Stimulated activated CD4-positive, alpha-beta T cell treated with anti-CD3 and anti-CD28 coated beads, Interleukin-2, amount 100 ng/mL, for 24 hours (primary cell): ENCODE measurements at regions not wholly inside any gene's neighbourhood (a gene's known extent, or its start where the extent isn't known, plus 50 kb on each side); places are given as distances from the start of the nearest gene placed in this dataset.

Experiments
- DNase-seq, 2 donors: peaks; one replicate each; pipeline ENCODE4 v3.0.0-alpha.2; 2020

DNA sequence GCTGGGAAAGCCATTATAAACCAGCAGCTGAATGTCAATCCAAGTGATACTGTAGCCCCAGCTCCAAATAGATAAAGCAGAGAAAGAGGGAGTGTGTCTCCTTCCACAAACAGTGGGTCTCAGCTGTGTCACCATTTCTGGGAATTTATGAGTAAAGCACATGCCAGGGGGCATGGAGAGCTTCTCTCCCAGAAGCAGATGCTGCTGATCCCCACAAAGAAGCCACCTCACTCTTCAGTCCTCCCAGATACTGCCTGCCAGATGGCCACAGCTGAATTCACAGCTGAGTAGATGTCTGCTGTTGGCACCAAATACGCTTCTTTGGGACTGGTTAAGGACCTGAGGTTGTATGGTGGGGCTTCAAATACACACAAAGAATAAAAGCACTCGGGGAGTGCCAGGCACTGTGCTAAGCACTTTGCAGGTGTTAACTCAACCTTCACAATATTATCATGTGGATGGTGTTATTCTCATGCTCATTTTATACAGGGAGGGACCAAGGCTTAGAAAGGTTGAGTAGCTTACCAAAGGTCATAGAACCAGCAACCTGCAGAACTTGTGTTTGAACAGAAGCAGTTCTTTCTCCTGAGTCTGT, 298.3 kb downstream of the CDH11 start:
- DNase-seq: no peak

DNA sequence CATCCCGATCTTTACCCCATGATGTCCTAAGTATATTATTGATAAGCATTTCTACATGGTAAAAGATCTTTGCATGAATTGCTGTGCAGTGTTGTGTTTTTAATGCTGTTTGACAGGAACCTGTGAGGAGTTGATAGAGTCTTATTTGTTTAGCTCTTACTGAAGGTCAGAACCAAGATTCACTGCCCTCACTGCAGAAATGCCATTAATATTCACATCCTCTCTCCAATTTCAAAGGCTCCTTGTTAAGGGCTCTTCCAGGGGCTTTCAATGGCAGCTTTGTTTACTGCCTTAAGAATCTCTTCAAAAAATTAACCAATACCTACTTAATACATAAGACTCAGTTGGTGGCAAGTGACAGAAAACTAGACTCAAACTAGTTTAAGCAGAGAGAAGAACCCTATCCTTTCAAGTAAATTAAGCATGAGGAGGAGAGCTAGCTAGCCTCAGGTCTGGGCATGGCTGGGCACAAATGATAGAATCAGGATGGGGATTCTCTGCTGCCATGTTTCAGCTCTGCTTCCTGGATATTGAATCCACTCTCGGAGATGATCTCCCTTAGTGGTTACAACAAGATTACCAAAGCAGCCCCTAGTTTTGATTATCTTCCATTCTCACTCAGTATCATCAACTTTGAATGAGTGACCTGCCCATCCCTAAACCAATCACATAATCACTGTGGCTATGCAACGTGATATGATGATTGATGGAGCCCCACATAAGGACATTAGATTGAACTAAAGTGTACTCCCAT, 311.8 kb downstream of the CDH11 start:
- DNase-seq: no peak

DNA sequence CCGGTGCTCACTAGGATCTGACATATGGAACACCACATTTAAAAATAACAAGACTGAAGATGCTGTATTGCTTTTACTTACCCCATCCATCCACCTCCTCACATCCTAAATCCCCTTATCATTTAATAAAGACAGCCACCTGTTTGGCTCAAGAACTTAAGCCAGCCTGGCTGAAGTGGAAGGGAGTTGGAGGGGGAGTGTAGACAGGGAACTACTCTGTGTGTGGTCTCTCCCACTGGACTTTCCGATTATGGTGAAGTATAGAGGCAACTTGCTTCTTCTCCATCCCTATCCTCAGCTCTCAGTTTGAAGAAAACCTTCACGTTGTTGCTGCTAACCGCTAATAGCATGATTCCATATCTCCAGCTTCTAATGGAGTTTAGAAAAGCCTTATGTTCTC, 313.4 kb downstream of the CDH11 start:
- no peak for DNase-seq

DNA sequence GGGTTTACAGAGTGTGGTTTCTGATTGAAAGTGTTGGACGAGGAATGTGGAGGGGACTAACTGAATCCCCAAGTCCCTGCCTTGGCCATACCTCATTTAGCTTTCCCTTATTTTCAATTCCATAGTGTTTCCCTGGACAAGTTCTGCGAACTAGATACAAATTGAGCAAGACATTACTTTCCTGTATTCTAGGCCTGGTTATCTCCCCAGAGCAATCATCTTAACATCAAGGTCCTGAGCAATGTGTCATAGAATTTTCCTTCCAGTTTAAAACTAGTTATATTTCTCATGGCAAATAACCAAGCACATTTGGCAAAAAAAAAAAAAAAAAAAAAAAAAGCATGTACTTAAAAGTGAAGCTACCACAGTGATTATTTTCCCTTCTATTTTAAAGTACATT, 330.1 kb downstream of the CDH11 start:
- no peak for DNase-seq

DNA sequence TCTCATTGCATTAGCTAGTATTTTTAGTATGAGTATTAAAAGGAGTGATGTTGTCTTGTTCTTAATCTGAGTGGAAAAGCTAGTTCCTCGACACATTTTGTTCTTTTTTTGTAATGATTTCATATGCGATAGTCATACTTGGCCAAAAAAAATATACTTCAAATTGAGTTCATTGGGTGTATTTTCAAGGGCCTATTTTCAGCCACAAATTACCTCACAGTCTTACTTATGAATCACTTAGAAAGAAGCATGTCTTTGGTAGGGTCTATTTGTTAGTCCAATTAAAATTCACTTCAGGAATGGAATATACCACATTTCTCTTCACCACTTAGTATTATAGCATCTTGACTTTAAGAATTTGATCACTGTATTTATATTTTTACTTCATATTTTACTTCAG, 337.2 kb downstream of the CDH11 start:
- no peak for DNase-seq

DNA sequence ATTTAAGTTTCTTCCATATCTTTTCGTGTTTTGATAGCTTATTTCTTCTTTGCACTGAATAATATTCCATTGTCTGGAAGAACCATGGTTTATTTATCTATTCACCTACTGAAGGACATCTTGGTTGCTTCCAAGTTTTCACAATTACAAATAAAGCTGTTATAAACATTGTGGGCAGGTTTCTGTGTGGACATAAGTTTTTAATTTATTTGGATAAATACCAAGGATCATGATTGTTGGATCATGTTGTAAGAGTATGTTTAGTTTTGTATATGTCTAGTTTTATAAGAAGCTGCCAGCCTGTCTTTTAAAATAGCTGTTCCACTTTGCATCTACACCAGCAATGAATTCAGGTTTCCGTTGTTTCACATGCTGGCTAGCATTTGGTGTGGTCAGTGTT, 339.4 kb downstream of the CDH11 start:
- no peak for DNase-seq

DNA sequence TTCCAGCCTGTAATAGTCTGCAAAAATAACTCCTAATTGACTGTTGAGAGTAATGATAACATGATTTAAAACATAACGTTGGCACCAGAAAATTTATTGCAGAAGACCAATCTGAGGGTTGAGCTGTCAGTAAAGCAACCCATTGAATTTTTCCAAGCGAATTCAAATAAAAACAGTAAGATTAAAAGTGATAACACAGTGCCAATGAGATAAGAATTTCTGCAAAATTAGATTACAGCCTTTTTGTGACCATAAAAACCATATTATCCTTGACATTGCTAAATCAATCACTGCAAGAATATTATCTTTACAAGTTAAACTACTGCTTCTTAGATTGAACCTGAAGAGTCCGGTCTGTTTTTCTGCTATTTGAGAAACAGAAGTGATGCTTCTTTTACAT, 341.4 kb downstream of the CDH11 start:
- no peak for DNase-seq

DNA sequence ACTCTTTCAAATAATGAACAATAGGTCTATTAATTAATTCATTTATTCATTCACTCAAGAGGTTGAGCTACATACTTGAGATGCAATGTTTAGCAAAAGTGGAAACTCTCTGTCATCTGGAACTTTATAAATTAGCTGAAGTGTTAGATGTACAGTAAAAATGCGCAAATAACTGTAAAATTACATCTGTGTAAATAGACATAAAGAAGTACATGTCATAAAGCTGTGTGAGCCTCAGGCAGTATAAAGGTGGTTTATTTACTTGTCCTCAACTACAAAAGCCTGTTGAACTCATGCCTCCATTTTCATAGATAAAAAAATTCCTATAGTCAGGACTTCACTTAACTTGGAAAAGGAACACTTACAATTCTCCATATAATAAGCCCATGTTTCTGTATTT, 343.1 kb downstream of the CDH11 start:
- DNase-seq: no peak

DNA sequence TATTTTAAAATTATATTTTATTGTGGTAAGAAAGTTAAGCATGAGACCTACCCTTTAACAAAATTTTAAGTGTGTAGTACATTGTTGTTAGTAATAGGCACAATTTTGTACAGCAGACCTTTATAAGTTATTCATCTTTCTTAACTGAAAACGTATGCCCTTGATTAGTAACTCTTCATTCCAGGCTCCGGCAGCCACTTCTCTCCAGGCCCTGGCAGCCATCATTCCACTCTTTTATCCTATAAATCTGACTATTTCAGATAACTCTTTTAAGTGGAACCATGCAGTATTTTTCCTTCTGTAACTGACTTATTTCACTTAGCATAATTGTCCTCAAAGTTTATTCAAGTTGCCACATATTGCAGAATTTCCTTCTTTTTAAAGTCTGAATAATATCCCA, 348.2 kb downstream of the CDH11 start:
- DNase-seq: no peak

DNA sequence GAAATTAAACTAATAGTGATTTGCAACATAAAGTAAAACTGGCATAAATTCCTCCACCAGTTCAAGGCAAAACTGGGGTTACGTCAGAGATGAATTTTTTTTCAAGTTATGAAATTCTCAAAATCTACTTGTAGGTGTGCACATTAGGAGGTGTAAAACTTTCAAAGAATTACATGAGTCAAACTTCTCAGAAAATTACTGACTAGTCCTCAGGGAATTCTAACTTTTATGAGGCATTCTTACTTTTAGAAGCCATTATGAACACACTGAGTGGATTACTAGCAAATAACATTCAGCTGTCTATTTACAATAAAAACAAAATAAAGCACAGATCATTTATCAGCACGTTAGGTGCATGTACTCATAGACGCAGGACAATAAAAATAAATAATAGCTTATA, 348.7 kb downstream of the CDH11 start:
- DNase-seq: no peak

DNA sequence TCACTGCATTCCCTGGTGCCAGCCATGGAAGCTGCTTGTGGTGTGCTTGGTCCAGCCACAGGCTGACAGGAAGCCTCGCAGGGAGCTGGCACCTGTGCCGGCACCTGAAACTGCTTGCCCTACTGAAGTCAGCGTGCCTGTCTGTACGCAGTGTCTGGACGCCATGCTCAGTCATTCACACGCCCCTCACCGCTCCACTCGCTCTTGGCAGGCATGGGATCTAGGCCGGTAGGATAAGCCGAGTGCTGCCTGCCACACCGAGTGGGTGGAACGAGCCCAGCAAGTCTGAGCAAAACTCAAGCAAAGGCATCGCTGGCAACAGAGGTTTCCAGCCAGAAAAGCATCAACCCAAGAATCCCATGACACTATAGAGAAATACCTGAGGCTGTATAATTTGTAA, 350.6 kb downstream of the CDH11 start:
- DNase-seq: no peak

DNA sequence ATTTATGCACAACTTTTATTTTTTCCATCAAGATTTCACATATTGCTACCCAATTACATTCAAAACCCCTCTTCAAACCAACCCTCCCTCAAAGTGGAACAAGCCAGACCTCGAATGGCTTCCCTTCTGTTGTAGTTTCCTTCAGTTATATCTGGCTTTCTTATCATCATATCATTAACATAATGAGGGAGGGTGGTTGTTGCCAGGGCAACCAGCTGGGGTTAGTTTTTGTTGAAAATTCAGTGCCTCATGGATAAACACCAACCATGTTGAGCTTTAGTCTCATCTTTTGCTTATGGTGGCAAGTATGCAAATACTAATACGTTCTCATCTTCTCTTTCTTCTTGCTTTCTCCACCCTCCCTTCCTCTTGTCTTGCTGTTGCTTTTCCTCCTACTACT, 359.7 kb downstream of the CDH11 start:
- DNase-seq: no peak

DNA sequence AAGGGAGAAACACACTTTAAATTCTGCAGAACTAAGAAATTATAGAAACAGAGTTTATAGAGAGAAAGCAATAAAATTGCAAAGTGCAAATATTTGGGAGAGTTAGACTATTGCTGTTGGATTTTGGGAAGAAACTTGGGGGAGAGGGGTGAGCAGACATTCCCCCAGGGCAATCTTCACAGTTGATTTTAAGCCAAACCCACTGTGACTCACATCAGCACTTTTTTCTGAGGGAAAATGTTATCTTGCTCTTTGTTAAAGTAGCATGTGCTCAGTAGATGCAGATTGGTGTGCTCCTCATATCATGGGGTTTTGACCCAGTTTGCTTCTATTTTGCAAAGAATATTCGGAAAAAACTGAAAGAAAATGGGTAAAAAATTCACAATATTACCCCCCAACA, 367.6 kb downstream of the CDH11 start:
- DNase-seq: no peak

DNA sequence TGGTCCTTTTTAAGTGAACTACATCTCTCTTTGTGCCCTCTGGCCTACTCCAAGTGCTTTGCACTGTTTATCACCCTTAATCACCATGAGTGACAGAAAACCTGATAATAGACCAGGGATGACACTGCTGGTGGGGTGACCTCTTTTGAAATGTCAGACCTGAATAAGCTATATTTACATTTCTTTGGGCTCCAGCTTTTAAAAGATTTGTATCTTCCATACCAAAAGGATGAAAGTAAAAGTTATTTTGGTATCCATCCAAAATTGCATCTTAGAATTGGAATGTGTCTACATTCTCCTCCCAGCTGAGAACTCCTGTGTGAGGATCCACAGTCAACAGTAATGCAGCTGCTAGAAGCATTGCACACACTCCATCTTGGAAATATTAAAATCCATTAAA, 370.0 kb downstream of the CDH11 start:
- DNase-seq: no peak

DNA sequence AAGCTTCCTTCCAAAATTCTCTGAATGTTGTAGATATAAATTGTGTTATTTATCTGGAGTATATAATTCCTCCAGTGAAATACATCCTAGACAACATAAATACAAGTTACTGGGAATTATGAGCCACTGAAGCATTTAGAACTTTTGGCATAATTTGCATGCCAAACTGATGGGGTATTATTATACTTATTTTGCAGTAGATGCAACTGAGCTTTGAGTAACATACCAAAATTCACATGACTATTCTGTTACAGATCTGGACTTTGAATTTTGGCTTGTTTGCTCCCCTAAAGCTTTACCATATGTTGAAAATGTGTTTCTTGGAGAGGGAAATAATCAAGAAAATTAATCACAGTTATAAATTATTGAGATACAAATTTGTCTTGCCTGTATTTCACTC, 372.5 kb downstream of the CDH11 start:
- DNase-seq: no peak

DNA sequence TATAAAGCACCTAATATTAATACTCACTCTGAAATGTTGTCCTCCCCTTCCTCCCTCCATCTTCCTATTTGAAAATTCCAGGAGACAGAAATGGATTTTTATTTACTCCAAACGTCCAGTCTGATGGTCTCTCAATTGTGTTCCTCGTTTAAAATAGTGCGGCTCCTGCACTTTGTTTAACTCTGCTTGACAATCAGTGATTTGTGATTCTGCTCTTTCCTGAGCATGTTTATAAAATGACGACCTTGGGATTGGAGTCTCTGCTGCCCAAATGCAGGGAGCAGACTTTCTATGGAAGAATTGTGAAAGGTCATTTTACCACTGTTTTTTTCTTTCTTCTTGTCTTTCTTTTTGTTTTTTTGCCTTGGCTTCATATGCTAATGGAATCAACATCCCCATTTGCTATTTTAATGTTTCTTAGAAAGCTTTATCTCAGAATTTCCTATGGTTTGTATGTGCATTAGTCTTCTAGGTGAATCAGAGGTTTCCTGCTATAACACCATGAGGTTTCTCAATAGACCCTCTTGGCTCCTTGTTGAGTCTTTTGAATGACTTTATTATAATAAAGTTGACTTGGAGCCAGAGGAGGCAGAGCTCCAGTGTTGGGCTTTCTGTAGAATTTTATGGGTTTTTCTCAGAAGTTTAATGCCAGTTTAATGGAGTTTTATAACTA, 376.5 kb downstream of the CDH11 start:
- no peak for DNase-seq

DNA sequence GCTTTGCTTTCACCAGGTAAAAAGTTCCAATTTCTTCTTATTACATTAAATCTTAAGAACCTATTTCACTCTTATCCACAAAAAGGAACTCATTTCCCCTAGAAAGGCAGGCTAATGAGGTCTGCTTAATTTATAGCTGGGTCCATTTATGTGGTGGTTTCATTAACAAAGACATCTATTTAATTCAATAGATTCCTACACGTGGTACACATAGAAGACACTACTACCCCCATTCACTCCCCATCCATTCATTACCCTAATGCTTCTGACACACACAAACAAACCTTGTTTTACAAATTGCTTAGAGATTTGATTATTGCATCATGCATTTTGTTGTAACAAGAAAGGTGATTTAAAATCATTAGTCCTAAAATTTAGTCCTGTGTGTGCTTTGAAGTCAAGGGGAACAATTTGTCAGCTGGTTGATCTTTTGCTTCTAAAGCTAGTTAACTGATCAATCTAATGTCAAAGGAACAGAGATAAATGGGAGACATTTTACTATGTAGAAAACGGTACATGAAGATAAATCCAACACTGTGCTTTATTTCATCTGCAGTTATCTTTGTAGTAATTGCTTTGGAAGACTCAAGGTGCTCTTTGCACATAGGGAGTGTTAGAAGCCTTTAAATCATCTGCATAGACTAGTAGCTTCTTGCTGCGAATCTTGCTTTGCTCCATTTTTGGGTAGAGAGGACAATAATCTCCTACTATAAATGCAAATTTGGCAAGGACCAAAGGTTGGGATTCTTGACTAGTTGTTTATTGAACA, 379.2 kb downstream of the CDH11 start:
- no peak for DNase-seq

DNA sequence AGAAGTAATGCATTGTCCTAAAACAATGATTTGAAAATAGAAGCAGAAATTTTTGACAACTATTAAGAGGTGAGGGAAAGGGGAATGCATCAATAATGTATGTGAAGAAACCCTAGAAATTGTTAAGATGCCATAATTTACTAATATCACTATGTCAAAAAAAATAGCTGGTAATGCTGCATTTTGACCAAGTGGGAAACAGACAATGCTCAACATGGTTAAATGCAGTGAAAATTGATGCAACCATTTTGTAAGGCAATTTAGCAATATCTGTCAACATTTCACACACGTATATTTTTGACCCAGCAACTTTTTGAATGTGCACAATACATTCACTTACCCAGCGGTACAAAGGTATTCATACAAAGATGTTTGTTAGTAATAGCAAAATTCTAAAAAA, 381.6 kb downstream of the CDH11 start:
- no peak for DNase-seq

DNA sequence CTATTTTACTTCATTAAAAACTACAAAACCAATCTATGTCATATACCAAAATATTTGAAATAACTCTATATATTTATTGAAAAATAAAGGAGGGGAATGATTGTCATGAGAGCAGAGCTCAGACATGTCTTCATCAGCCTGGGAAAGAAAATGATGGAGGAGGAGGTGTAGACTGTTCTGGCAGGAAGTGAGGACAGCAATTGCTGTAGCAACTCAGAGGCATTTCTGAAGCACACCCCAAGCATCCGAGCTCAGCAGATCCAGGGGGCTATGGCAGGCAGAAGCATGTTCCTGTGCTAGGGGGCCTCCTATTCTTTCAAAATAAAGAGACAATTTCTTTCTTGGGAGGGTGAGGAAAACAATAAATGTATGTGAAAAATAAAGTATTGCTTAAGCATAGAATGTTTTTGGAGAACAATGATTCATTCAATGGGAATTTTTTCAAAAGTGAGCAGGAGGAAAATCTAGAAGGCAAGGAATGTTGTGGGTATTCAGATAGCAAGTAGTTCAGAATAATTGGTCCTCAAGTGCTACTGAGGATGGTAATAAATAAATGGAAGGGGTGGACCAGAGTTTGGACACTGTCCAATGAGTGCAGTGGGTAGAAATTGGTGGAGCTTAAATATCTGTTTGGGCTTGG, 383.4 kb downstream of the CDH11 start:
- no peak for DNase-seq

DNA sequence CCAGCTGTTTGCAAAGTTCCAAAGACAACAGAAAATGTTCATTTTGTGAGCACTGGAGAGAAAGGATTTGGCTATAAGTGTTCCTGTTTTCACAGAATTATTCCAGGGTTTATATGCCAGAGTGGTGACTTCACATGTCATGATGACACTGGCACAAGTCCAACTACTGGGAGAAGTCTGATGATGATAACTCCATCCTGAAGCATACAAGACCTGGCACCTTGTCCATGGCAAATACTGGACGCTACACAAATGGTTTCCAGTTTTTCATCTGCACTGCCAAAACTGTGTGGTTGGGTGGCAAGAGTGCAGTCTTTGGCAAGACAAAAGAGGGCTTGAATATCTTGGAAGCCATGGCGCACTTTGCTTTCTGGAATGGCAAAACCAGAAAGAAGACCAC, 385.0 kb downstream of the CDH11 start:
- DNase-seq: no peak

DNA sequence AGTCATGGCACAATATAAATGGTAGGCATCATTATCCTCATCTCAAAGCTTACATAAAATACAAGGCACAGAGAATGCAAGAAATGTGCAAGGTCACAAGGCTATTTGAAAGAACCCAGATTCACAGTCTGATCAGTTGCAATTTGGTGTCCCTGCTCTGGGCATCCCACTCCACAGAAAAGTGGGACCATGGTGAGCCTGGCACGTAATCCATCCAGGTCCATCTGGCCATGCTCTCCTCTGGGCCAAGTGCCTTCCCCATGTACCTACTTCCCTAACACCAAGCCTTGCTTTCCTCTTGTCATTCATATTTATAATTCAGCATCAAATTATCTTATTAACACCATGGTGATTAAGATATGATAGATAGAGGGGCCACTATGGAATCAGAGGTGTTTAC, 390.0 kb downstream of the CDH11 start:
- no peak for DNase-seq

DNA sequence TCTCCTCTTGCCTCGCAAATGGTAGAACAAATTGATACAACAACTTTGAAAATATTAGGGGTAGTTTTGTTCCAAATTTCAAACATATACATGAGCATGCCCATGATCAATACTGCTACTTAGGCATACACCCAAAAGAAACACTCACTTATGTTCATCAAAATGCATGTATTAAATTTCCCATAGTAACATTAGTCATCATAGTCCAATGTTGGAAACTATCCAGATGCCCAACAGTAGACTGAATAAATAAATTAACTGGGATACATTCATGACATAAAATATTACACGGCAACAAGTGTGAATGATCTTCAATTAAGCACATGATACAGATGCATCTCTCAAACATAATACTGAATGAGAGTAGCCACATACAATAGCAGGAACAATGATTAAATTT, 391.6 kb downstream of the CDH11 start:
- DNase-seq: no peak

DNA sequence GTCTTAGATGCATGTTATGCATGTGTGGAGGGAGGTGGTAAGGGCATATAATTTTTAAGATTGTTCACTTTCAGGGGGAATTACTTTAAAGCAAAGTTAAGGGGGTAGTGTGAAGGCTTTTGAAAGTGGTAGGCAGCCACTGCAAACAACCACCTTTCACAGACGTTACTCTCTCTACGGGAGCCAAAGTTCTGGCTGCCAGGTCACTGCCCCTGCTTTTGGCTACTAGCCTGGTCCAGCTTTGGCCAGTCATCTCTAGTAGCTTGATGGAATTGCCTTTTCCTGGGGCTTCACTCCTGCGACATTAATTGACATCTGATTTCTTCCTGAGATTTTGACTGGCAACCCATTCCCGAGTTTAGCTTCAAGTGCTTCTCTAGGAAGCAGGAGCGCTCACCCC, 397.5 kb downstream of the CDH11 start:
- no peak for DNase-seq
